Adrenal gland (tissue), 5 donors: ENCODE measurements at regions not wholly inside any gene's neighbourhood (a gene's known extent, or its start where the extent isn't known, plus 50 kb on each side); places are given as distances from the start of the nearest gene placed in this dataset.

ENCODE experiments used
- CTCF ChIP-seq, 6 experiments: fragments of 450-650 bp in 4 of 6; fragments of 200-600 bp in 2 of 6; sonication (generic) in 1 of 6; IDR thresholded peaks; 1 replicate in 5 of 6; 2 replicates in 1 of 6; pipeline versions ENCODE4 v1.5.1 to v1.8.0; 2016 to 2021; ENCODE audit warnings: antibody characterized with exemption in 6 of 6, mild to moderate bottlenecking in 2 of 6, moderate library complexity in 1 of 6
- POLR2A ChIP-seq, 2 donors: fragments of 450-650 bp; IDR thresholded peaks; one replicate each; pipeline ENCODE4 v1.6.1; 2017; ENCODE audit warnings: antibody characterized with exemption in 2 of 2, mild to moderate bottlenecking in 2 of 2, moderate library complexity in 1 of 2
- donor health status: DM: no; HTN: no; CAD: no.

- no peak for TF ChIP-seq POLR2A (IDR thresholded peaks at IDR 0.05)
- TF ChIP-seq CTCF (IDR thresholded peaks at IDR 0.05), result no peak
Observed at GRCh38 chr16:52101246-52101645, 445.7 kb downstream of the TOX3 start.
